ENCODE measurements at regions not wholly inside any gene's neighbourhood (a gene's known extent, or its start where the extent isn't known, plus 50 kb on each side); places are given as distances from the start of the nearest gene placed in this dataset.

- H3K4me1 Mint-ChIP-seq = no peaks in the 10 kb centered on the region
- TF ChIP-seq NR3C1 (CRISPR knock-in tag; conservative IDR thresholded peaks at IDR 0.05; ENCODE audit: low read depth) (no peak), NFE2L1 (CRISPR knock-in tag; IDR thresholded peaks at IDR 0.05) (no peak), NR2C2 (CRISPR knock-in tag; IDR thresholded peaks at IDR 0.05) (no peak), ZNF423 (CRISPR knock-in tag; IDR thresholded peaks at IDR 0.05) (no peak), MYBL2 (CRISPR knock-in tag; IDR thresholded peaks at IDR 0.05) (no peak), GTF2I (CRISPR knock-in tag; conservative IDR thresholded peaks at IDR 0.05) (no peak), ZNF121 (CRISPR knock-in tag; IDR thresholded peaks at IDR 0.05) (no peak), ATF1 (CRISPR knock-in tag; IDR thresholded peaks at IDR 0.05) (no peak), ATF6 (CRISPR knock-in tag; IDR thresholded peaks at IDR 0.05) (no peak), SMAD4 (CRISPR knock-in tag; IDR thresholded peaks at IDR 0.05) (no peak), CTCF (IDR thresholded peaks at IDR 0.05) (no peak)
- no peak overlapping the region for H3K4me3 Mint-ChIP-seq
- peaks cover 3% of the 10 kb centered on the region for H3K9me3 Mint-ChIP-seq
- POLR2A ChIA-PET = no interaction called here
- no peaks in the 10 kb centered on the region for H3K36me3 Mint-ChIP-seq
- DNase-seq (ENCODE audit: low spot score) (no peak), ATAC-seq (no peak)
- H3K27me3 Mint-ChIP-seq (ENCODE audit: low read depth) = no peaks in the 10 kb centered on the region
- CTCF ChIA-PET = interaction anchor here (1.3 to 2.1 kb wide), 2 partner anchors 9 kb away, joined by 7 read pairs; no protein-coding TSS in a partner anchor
- H3K27ac Mint-ChIP-seq = no peak overlapping the region
Observed at GRCh38 chr5:42880496-42881150, 68.9 kb upstream of the SELENOP start.

GRCh38 chr5:42879291-42879690, 67.6 kb upstream of the SELENOP start:
- TF ChIP-seq GTF2I (CRISPR knock-in tag; conservative IDR thresholded peaks at IDR 0.05) (no peak), ZNF396 (CRISPR knock-in tag; IDR thresholded peaks at IDR 0.05; ENCODE audit: borderline replicate concordance) (no peak), ZMAT4 (CRISPR knock-in tag; IDR thresholded peaks at IDR 0.05) (no peak), ESRRA (CRISPR knock-in tag; IDR thresholded peaks at IDR 0.05; ENCODE audit: borderline replicate concordance) (no peak), USF2 (CRISPR knock-in tag; IDR thresholded peaks at IDR 0.05) (no peak), SMAD3 (CRISPR knock-in tag; IDR thresholded peaks at IDR 0.05; ENCODE audit: borderline replicate concordance) (no peak)
- H3K36me3 Mint-ChIP-seq = no peaks in the 10 kb centered on the region
- POLR2A ChIA-PET = no interaction called here
- no peaks in the 10 kb centered on the region for H3K4me1 Mint-ChIP-seq
- H3K27ac Mint-ChIP-seq = no peak overlapping the region
- CTCF ChIA-PET = interaction anchor here (1.1 to 1.3 kb wide), 2 partner anchors 10 to 91 kb away, joined by 3 to 7 read pairs; no protein-coding TSS in a partner anchor
- DNase-seq (ENCODE audit: low spot score) (no peak), ATAC-seq (no peak)
- H3K27me3 Mint-ChIP-seq (ENCODE audit: low read depth) = no peaks in the 10 kb centered on the region
- H3K9me3 Mint-ChIP-seq = peaks cover 3% of the 10 kb centered on the region
- no peak overlapping the region for H3K4me3 Mint-ChIP-seq

GRCh38 chr5:42878550-42878949, 66.9 kb upstream of the SELENOP start:
- ATAC-seq (no peak), DNase-seq (ENCODE audit: low spot score) (no peak)
- ChIA-PET POLR2A (no interaction called here), CTCF (interaction anchor here (0.8 to 1.1 kb wide), 4 partner anchors 10 to 92 kb away, joined by 3 to 7 read pairs (median 4); no protein-coding TSS in a partner anchor)
- H3K9me3 Mint-ChIP-seq = no peaks in the 10 kb centered on the region
- no peaks in the 10 kb centered on the region for H3K4me1 Mint-ChIP-seq
- H3K4me3 Mint-ChIP-seq = no peak overlapping the region
- H3K27me3 Mint-ChIP-seq (ENCODE audit: low read depth) = no peaks in the 10 kb centered on the region
- H3K27ac Mint-ChIP-seq = no peak overlapping the region
- no peaks in the 10 kb centered on the region for H3K36me3 Mint-ChIP-seq
- no peak for TF ChIP-seq JUN (CRISPR knock-in tag; IDR thresholded peaks at IDR 0.05)
- no peak for TF ChIP-seq HMGA2 (CRISPR knock-in tag; IDR thresholded peaks at IDR 0.05)
- no peak for TF ChIP-seq E2F4 (CRISPR knock-in tag; IDR thresholded peaks at IDR 0.05; ENCODE audit: borderline replicate concordance, low read depth)
- no peak for TF ChIP-seq AFF4 (CRISPR knock-in tag; IDR thresholded peaks at IDR 0.05; ENCODE audit: borderline replicate concordance)
- no peak for TF ChIP-seq ZNF423 (CRISPR knock-in tag; IDR thresholded peaks at IDR 0.05)

All from WTC11 (cell line).